ENCODE measurements at regions not wholly inside any gene's neighbourhood (a gene's known extent, or its start where the extent isn't known, plus 50 kb on each side); places are given as distances from the start of the nearest gene placed in this dataset.
"Not testable (repeated sequence)": the region's sequence is repeated elsewhere in the genome, so short reads cannot be mapped to it uniquely, and the experiment has no call there.

GRCh38 chr11:98390391-98390790, 630.4 kb upstream of the CNTN5 start:
- no peak for TF ChIP-seq CTCF (IDR thresholded peaks at IDR 0.05)
- no peak overlapping the region for H3K4me3 Mint-ChIP-seq
- no peaks in the 10 kb centered on the region for H3K36me3 Mint-ChIP-seq (ENCODE audit: low read depth)
- no peak for DNase-seq
- peaks cover 6% of the 10 kb centered on the region; the same call in 1 of the 2 replicates for H3K9me3 Mint-ChIP-seq
- H3K4me1 Mint-ChIP-seq (ENCODE audit: low read depth), result no peaks in the 10 kb centered on the region
- H3K27ac Mint-ChIP-seq, result no peak overlapping the region
- no peaks in the 10 kb centered on the region; the same call in 1 of the 2 replicates for H3K27me3 Mint-ChIP-seq (ENCODE audit: insufficient read depth)

- not testable (repeated sequence) for H3K36me3 Mint-ChIP-seq (ENCODE audit: low read depth); H3K4me3 Mint-ChIP-seq; H3K27me3 Mint-ChIP-seq (ENCODE audit: insufficient read depth); H3K4me1 Mint-ChIP-seq (ENCODE audit: low read depth); H3K27ac Mint-ChIP-seq; H3K9me3 Mint-ChIP-seq; DNase-seq
Observed at GRCh38 chr11:98394500-98394899, 626.2 kb upstream of the CNTN5 start.

GRCh38 chr11:98398508-98398907, 622.2 kb upstream of the CNTN5 start:
- no peaks in the 10 kb centered on the region for H3K4me1 Mint-ChIP-seq (ENCODE audit: low read depth)
- no peaks in the 10 kb centered on the region for H3K36me3 Mint-ChIP-seq (ENCODE audit: low read depth)
- no peak for DNase-seq

GRCh38 chr11:98409069-98409468, 611.7 kb upstream of the CNTN5 start:
- Mint-ChIP-seq H3K27ac (no peak overlapping the region), H3K36me3 (ENCODE audit: low read depth) (no peaks in the 10 kb centered on the region), H3K4me1 (ENCODE audit: low read depth) (no peaks in the 10 kb centered on the region), H3K4me3 (no peak overlapping the region), H3K9me3 (peaks cover 5% of the 10 kb centered on the region; the same call in 1 of the 2 replicates), H3K27me3 (ENCODE audit: insufficient read depth) (no peaks in the 10 kb centered on the region)
- TF ChIP-seq CTCF (IDR thresholded peaks at IDR 0.05), result no peak
- no peak for DNase-seq

More at GRCh38 chr11:98398508-98398907, 622.2 kb upstream of the CNTN5 start:
- no peak for TF ChIP-seq CTCF (IDR thresholded peaks at IDR 0.05)
- H3K27ac Mint-ChIP-seq, result no peak overlapping the region
- H3K27me3 Mint-ChIP-seq (ENCODE audit: insufficient read depth), result no peaks in the 10 kb centered on the region; the same call in 1 of the 2 replicates
- peaks cover 5% of the 10 kb centered on the region; the same call in 1 of the 2 replicates for H3K9me3 Mint-ChIP-seq
- H3K4me3 Mint-ChIP-seq, result no peak overlapping the region

GRCh38 chr11:98411777-98412176, 609.0 kb upstream of the CNTN5 start:
- no peaks in the 10 kb centered on the region for H3K4me1 Mint-ChIP-seq (ENCODE audit: low read depth)
- H3K36me3 Mint-ChIP-seq (ENCODE audit: low read depth), result no peaks in the 10 kb centered on the region
- DNase-seq, result no peak
- TF ChIP-seq CTCF (IDR thresholded peaks at IDR 0.05), result no peak
- no peak overlapping the region; the same call in 1 of the 2 replicates for H3K4me3 Mint-ChIP-seq
- H3K27me3 Mint-ChIP-seq (ENCODE audit: insufficient read depth), result no peaks in the 10 kb centered on the region
- no peak overlapping the region for H3K27ac Mint-ChIP-seq
- peaks cover 5% of the 10 kb centered on the region; the same call in 1 of the 2 replicates for H3K9me3 Mint-ChIP-seq

- H3K36me3 Mint-ChIP-seq (ENCODE audit: low read depth), result no peaks in the 10 kb centered on the region
- no peak overlapping the region for H3K27ac Mint-ChIP-seq
- no peaks in the 10 kb centered on the region for H3K4me1 Mint-ChIP-seq (ENCODE audit: low read depth)
- peaks cover 14% of the 10 kb centered on the region; the same call in 1 of the 2 replicates for H3K9me3 Mint-ChIP-seq
- no peak for DNase-seq
- H3K4me3 Mint-ChIP-seq, result no peak overlapping the region
- no peak for TF ChIP-seq CTCF (IDR thresholded peaks at IDR 0.05)
- H3K27me3 Mint-ChIP-seq (ENCODE audit: insufficient read depth), result peaks cover 2% of the 10 kb centered on the region; the same call in 1 of the 2 replicates
Observed at GRCh38 chr11:98417256-98417755, 603.4 kb upstream of the CNTN5 start.
